NOMO-1 treated with dmso at 0.1 percent for 144 hours (cell line): ENCODE measurements at regions not wholly inside any gene's neighbourhood (a gene's known extent, or its start where the extent isn't known, plus 50 kb on each side); places are given as distances from the start of the nearest gene placed in this dataset.

ENCODE experiments used
- DNase-seq: peaks from one replicate; lab custom pipeline; 2025; ENCODE audit not compliant: unreplicated experiment; lab: John Stamatoyannopoulos, UW

GRCh38 chr6:149212206-149212605 lies 105.3 kb upstream of the TAB2 start:
- no peak for DNase-seq

- DNase-seq = no peak
These were observed 104.4 kb upstream of the TAB2 start for GRCh38 chr6:149212892-149213801.

DNA sequence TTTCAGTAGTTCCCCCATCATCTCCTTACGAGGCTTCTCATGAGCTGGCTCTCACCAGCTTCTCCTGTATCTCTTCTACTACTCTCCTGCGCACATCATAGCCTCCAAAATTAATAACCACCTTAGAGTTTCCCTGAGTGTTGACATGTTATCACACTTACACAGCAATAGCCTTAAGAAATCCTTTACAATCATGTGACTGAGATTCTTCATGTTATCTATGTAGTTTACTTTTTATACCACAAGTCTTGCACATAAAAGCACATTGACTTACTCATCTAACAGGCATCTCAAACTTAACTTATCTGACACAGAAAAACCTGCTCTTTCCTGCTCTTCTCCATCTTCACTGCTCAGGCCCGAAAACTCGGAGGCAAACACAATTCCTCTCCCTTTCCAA lies 103.7 kb upstream of the TAB2 start:
- no peak for DNase-seq

DNA sequence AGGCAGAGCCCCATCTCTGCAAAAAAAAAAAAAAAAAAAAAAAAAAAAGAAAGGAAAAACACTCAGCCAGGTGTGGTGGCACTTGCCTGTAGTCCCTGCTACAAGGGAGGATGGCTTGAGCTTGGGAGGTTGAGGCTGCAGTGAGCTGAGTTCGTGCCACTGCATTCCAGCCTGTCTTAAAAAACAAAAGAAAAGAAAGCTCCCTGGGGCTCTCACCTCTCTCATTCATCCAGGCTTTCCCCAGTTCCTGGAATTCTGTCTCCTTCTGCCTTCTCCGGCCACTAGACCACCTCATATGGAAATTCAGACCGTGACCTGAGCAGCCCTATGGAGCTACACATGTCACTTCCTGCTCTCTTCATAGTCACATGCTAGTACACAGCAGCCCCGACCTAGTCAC lies 101.1 kb upstream of the TAB2 start:
- no peak for DNase-seq

GRCh38 chr6:149217466-149217888 lies 100.0 kb upstream of the TAB2 start:
- DNase-seq = no peak

DNA sequence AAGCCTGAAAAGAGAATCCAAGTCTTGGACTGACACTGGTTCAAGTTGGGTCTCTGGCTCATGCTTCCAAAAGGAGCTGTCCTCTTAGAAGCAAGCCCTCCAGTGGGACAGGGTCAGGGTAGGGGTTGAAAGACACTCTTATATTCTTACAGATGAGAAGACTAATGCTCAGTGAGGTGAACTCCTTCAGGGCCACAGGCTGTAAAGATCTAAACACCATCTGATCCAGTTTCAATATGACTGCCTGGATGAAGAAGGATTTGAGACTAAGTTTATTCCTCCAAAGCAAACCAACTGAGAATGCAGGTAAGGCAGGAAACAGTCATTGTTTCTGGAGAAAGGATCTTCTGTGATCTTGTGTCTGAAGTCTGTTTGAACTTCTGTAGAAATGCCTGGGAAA lies 99.0 kb upstream of the TAB2 start:
- DNase-seq = no peak

GRCh38 chr6:149218915-149219314 lies 98.6 kb upstream of the TAB2 start:
- DNase-seq = no peak

GRCh38 chr6:149220882-149221773 lies 96.4 kb upstream of the TAB2 start:
- no peak for DNase-seq

GRCh38 chr6:149221774-149222070 lies 95.8 kb upstream of the TAB2 start:
- DNase-seq = no peak

DNA sequence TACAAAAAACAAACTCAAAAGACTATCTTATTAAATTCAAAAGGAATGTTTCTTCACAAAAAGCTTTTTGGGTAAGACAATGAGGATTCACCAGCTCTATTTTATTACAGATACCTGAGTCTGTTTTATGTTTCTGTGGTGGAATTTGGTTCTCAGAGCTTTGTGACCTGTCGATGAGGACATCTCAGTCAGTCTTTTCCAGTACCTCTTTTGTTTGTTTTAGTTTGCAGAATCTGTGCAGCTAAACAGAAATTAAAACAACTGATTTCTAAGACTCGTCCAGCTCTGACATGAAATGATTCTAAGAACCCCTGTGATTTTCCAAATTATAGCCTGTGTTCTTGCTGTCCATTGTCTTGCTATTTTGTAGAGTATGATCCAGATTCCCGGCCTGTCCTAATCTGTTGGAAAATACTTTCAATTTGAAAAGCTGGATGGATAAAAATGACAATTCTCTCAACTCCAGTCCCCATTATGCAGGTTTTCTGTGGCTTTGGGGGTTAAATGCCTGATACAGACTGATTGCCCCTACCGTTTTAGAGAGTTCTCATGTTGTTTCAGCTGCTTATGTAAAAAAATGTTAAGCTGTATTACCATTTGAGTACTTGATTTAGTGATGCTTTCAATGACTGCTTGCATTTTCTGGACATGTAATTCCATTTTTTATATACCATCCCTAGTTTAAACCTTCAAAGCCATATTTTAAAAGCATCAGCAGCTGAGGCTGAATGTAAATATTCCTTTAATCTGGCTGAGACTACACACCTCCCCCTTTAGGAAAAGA lies 94.2 kb upstream of the TAB2 start:
- DNase-seq = no peak

DNA sequence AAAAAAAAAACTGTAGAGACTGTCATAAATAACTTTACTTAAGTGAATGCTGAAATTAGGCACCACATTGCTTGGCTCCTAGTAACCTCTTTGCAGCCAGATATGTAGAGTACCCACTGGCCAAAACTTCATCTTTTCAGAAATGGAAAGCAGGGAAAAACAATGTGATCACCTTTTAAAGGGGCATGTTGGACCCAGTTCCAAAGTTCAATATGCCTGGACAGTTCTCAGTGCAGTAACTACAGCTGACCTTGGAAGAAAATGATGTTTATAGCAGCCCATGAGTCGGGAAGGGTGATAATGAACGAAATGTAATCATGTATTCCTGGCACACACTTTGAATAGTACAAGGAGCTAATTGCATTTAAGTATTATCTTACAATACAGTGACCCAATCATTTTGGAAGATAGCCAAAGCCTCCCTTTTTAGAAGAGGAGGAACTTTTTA lies 93.6 kb upstream of the TAB2 start:
- no peak for DNase-seq

GRCh38 chr6:149224399-149224798 lies 93.1 kb upstream of the TAB2 start:
- DNase-seq = no peak

- no peak for DNase-seq
These were observed 92.1 kb upstream of the TAB2 start for GRCh38 chr6:149225370-149225769.

GRCh38 chr6:149225946-149226345 lies 91.6 kb upstream of the TAB2 start:
- no peak for DNase-seq

DNA sequence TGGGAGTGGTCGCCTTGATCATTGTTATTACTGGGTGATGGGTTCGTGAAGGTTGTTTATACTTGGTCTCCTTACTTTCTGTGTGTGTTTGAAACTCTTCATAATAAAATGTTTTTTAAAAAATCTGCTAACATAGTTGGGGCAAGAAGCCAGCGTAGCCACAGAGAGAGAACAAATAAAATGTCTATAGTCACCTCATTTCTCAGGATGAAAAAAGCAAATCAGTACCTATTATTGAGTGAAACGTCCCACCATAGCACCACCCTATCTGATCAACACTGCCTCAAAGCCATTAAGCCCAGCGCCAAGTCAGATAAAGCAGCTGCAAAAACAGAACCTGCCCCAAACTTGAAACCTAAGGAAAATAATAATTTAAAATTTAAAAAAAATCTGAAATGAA lies 89.7 kb upstream of the TAB2 start:
- no peak for DNase-seq

- no peak for DNase-seq
These were observed 89.1 kb upstream of the TAB2 start for GRCh38 chr6:149228311-149228955.

GRCh38 chr6:149229096-149229495 lies 88.4 kb upstream of the TAB2 start:
- no peak for DNase-seq

GRCh38 chr6:149230712-149231460 lies 86.6 kb upstream of the TAB2 start:
- DNase-seq = peak; percentile 35

- no peak for DNase-seq
These were observed 85.7 kb upstream of the TAB2 start for GRCh38 chr6:149231778-149232177.

GRCh38 chr6:149233056-149233715 lies 84.3 kb upstream of the TAB2 start:
- DNase-seq = no peak
